ENCODE measurements at regions not wholly inside any gene's neighbourhood (a gene's known extent, or its start where the extent isn't known, plus 50 kb on each side); places are given as distances from the start of the nearest gene placed in this dataset.

- DNase-seq (ENCODE audit: extremely low spot score in 2 of 2) = no peak
- no peak overlapping the region for H3K4me3 ChIP-seq
- no peaks in the 10 kb centered on the region for H3K9me3 ChIP-seq
- H3K27me3 ChIP-seq = no peaks in the 10 kb centered on the region
- H3K36me3 ChIP-seq = no peaks in the 10 kb centered on the region
- intact Hi-C loops (cut with DNase I) = no loop called here
- H3K4me1 ChIP-seq = no peaks in the 10 kb centered on the region
- H3K27ac ChIP-seq = no peak overlapping the region
- no peak for TF ChIP-seq POLR2AphosphoS5 (IDR thresholded peaks at IDR 0.05; ENCODE audit: insufficient read depth in 1 of 2, low read depth in 1 of 2)
- no peak for TF ChIP-seq POLR2A (IDR thresholded peaks at IDR 0.05)
- no peak for TF ChIP-seq CTCF (IDR thresholded peaks at IDR 0.05)
Measured at GRCh38 chr17:77637818-77638575, 320.5 kb upstream of the TNRC6C start.

GRCh38 chr17:77640252-77640651 is 318.3 kb upstream of the TNRC6C start:
- intact Hi-C loops (cut with DNase I) = no loop called here
- TF ChIP-seq CTCF (IDR thresholded peaks at IDR 0.05) (no peak), POLR2AphosphoS5 (IDR thresholded peaks at IDR 0.05; ENCODE audit: insufficient read depth in 1 of 2, low read depth in 1 of 2) (no peak), POLR2A (IDR thresholded peaks at IDR 0.05) (no peak)
- Histone ChIP-seq H3K9me3 (no peaks in the 10 kb centered on the region), H3K36me3 (no peaks in the 10 kb centered on the region), H3K4me1 (peaks cover under 1% of the 10 kb centered on the region), H3K27me3 (no peaks in the 10 kb centered on the region), H3K27ac (no peak overlapping the region), H3K4me3 (no peak overlapping the region)
- DNase-seq (ENCODE audit: extremely low spot score in 2 of 2) = no peak

- Histone ChIP-seq H3K9me3 (no peaks in the 10 kb centered on the region), H3K36me3 (no peaks in the 10 kb centered on the region), H3K27me3 (no peaks in the 10 kb centered on the region), H3K4me3 (no peak overlapping the region), H3K4me1 (peaks cover 7% of the 10 kb centered on the region), H3K27ac (no peak overlapping the region)
- DNase-seq (ENCODE audit: extremely low spot score in 2 of 2) = no peak
- TF ChIP-seq POLR2AphosphoS5 (IDR thresholded peaks at IDR 0.05; ENCODE audit: insufficient read depth in 1 of 2, low read depth in 1 of 2) (no peak), CTCF (IDR thresholded peaks at IDR 0.05) (no peak), POLR2A (IDR thresholded peaks at IDR 0.05) (no peak)
- intact Hi-C loops (cut with DNase I) = no loop called here
Measured at GRCh38 chr17:77640916-77641605, 317.4 kb upstream of the TNRC6C start.

- DNase-seq (ENCODE audit: extremely low spot score in 2 of 2) = no peak
- H3K36me3 ChIP-seq = no peaks in the 10 kb centered on the region
- H3K27ac ChIP-seq = no peak overlapping the region
- H3K4me3 ChIP-seq = no peak overlapping the region
- no peak for TF ChIP-seq POLR2A (IDR thresholded peaks at IDR 0.05)
- no peak for TF ChIP-seq CTCF (IDR thresholded peaks at IDR 0.05)
- TF ChIP-seq POLR2AphosphoS5 (IDR thresholded peaks at IDR 0.05; ENCODE audit: insufficient read depth in 1 of 2, low read depth in 1 of 2) = no peak
- H3K4me1 ChIP-seq = peaks cover 7% of the 10 kb centered on the region
- H3K27me3 ChIP-seq = no peaks in the 10 kb centered on the region
- no peaks in the 10 kb centered on the region for H3K9me3 ChIP-seq
- intact Hi-C loops (cut with DNase I) = no loop called here
Measured at GRCh38 chr17:77641718-77642117, 316.8 kb upstream of the TNRC6C start.

All from vagina (tissue), 2 donors.